Mucosa of rectum (tissue), 2 donors: ENCODE measurements at regions not wholly inside any gene's neighbourhood (a gene's known extent, or its start where the extent isn't known, plus 50 kb on each side); places are given as distances from the start of the nearest gene placed in this dataset.

ENCODE experiments used
- H3K27ac ChIP-seq, 2 donors: one replicate each; pipeline ENCODE4 v1.7.0; 2013; ENCODE audit warnings: inconsistent platforms in 2 of 2, low read depth in 2 of 2, low read length in 2 of 2
- H3K27me3 ChIP-seq, 2 donors: one replicate each; pipeline ENCODE4 v1.7.0; 2013; ENCODE audit warnings: low read length in 2 of 2; ENCODE audit not compliant: control insufficient read depth in 2 of 2, insufficient read depth in 2 of 2
- H3K36me3 ChIP-seq, 2 donors: one replicate each; pipeline ENCODE4 v1.7.0; 2013; ENCODE audit warnings: low read length in 2 of 2; ENCODE audit not compliant: control insufficient read depth in 2 of 2, insufficient read depth in 2 of 2
- H3K4me1 ChIP-seq, 2 donors: one replicate each; pipeline ENCODE4 v1.7.0; 2013; ENCODE audit warnings: low read length in 2 of 2, mild to moderate bottlenecking in 1 of 2; ENCODE audit not compliant: control insufficient read depth in 2 of 2, insufficient read depth in 2 of 2
- H3K4me3 ChIP-seq, 2 donors: one replicate each; pipeline ENCODE4 v1.7.0; 2013; ENCODE audit warnings: low read length in 2 of 2
- H3K9ac ChIP-seq, 2 donors: one replicate each; pipeline ENCODE4 v1.7.0; 2013; ENCODE audit warnings: low read length in 2 of 2, low read depth in 1 of 2, mild to moderate bottlenecking in 1 of 2
- H3K9me3 ChIP-seq, 2 donors: one replicate each; pipeline ENCODE4 v1.7.0; 2013; ENCODE audit warnings: low read length in 2 of 2; ENCODE audit not compliant: control insufficient read depth in 2 of 2
- donor health status: healthy.
- donor health status: Normal muscosa, but diverticular disease.

- Histone ChIP-seq H3K9me3 (no peaks in the 10 kb centered on the region), H3K4me3 (no peak overlapping the region), H3K27me3 (no peaks in the 10 kb centered on the region), H3K9ac (no peak overlapping the region), H3K27ac (no peak overlapping the region), H3K36me3 (no peaks in the 10 kb centered on the region), H3K4me1 (no peaks in the 10 kb centered on the region)
These were observed 573.5 kb downstream of the TNS3 start for GRCh38 chr7:47008461-47008860.

GRCh38 chr7:47007471-47007870 lies 574.4 kb downstream of the TNS3 start:
- Histone ChIP-seq H3K9me3 (no peaks in the 10 kb centered on the region), H3K4me3 (no peak overlapping the region), H3K27me3 (no peaks in the 10 kb centered on the region), H3K9ac (no peak overlapping the region), H3K4me1 (no peaks in the 10 kb centered on the region), H3K36me3 (no peaks in the 10 kb centered on the region), H3K27ac (no peak overlapping the region)

- Histone ChIP-seq H3K4me3 (no peak overlapping the region), H3K27ac (no peak overlapping the region), H3K27me3 (peaks cover 0 to 2% of the 10 kb centered on the region in 2 donors), H3K9me3 (no peaks in the 10 kb centered on the region), H3K9ac (no peak overlapping the region), H3K4me1 (no peaks in the 10 kb centered on the region), H3K36me3 (no peaks in the 10 kb centered on the region)
These were observed 581.4 kb downstream of the TNS3 start for GRCh38 chr7:47000561-47000960.

- no peaks in the 10 kb centered on the region for H3K36me3 ChIP-seq
- H3K9ac ChIP-seq: no peak overlapping the region
- H3K27me3 ChIP-seq: peaks cover 0 to 2% of the 10 kb centered on the region in 2 donors
- no peaks in the 10 kb centered on the region for H3K4me1 ChIP-seq
- H3K9me3 ChIP-seq: no peaks in the 10 kb centered on the region
- H3K27ac ChIP-seq: no peak overlapping the region
- no peak overlapping the region for H3K4me3 ChIP-seq
These were observed 582.0 kb downstream of the TNS3 start for GRCh38 chr7:46999866-47000265.

GRCh38 chr7:46996972-46997371 lies 584.9 kb downstream of the TNS3 start:
- Histone ChIP-seq H3K36me3 (no peaks in the 10 kb centered on the region), H3K27me3 (peaks cover 0 to 2% of the 10 kb centered on the region in 2 donors), H3K27ac (no peak overlapping the region), H3K4me3 (no peak overlapping the region), H3K9ac (no peak overlapping the region), H3K4me1 (no peaks in the 10 kb centered on the region), H3K9me3 (no peaks in the 10 kb centered on the region)

GRCh38 chr7:46993396-46993795 lies 588.5 kb downstream of the TNS3 start:
- H3K4me1 ChIP-seq: no peaks in the 10 kb centered on the region
- H3K4me3 ChIP-seq: no peak overlapping the region
- no peak overlapping the region for H3K9ac ChIP-seq
- H3K36me3 ChIP-seq: no peaks in the 10 kb centered on the region
- H3K27me3 ChIP-seq: no peaks in the 10 kb centered on the region
- no peaks in the 10 kb centered on the region for H3K9me3 ChIP-seq
- no peak overlapping the region for H3K27ac ChIP-seq

- Histone ChIP-seq H3K4me1 (no peaks in the 10 kb centered on the region), H3K27me3 (no peaks in the 10 kb centered on the region), H3K9ac (no peak overlapping the region), H3K27ac (no peak overlapping the region), H3K36me3 (no peaks in the 10 kb centered on the region), H3K4me3 (no peak overlapping the region), H3K9me3 (no peaks in the 10 kb centered on the region)
These were observed 591.1 kb downstream of the TNS3 start for GRCh38 chr7:46990761-46991160.

GRCh38 chr7:46989247-46989646 lies 592.7 kb downstream of the TNS3 start:
- Histone ChIP-seq H3K4me1 (no peaks in the 10 kb centered on the region), H3K27ac (no peak overlapping the region), H3K9ac (no peak overlapping the region), H3K9me3 (no peaks in the 10 kb centered on the region), H3K36me3 (no peaks in the 10 kb centered on the region), H3K4me3 (no peak overlapping the region), H3K27me3 (no peaks in the 10 kb centered on the region)

- Histone ChIP-seq H3K9ac (no peak overlapping the region), H3K27ac (no peak overlapping the region), H3K4me1 (no peaks in the 10 kb centered on the region), H3K27me3 (no peaks in the 10 kb centered on the region), H3K4me3 (no peak overlapping the region), H3K9me3 (no peaks in the 10 kb centered on the region), H3K36me3 (no peaks in the 10 kb centered on the region)
These were observed 599.0 kb downstream of the TNS3 start for GRCh38 chr7:46982928-46983327.

- Histone ChIP-seq H3K27me3 (no peaks in the 10 kb centered on the region), H3K27ac (no peak overlapping the region), H3K36me3 (no peaks in the 10 kb centered on the region), H3K4me3 (no peak overlapping the region), H3K4me1 (no peaks in the 10 kb centered on the region), H3K9ac (no peak overlapping the region), H3K9me3 (no peaks in the 10 kb centered on the region)
These were observed 602.5 kb downstream of the TNS3 start for GRCh38 chr7:46979439-46979838.

- H3K4me3 ChIP-seq: no peak overlapping the region
- H3K9me3 ChIP-seq: no peaks in the 10 kb centered on the region
- no peak overlapping the region for H3K27ac ChIP-seq
- H3K27me3 ChIP-seq: no peaks in the 10 kb centered on the region
- H3K4me1 ChIP-seq: no peaks in the 10 kb centered on the region
- no peak overlapping the region for H3K9ac ChIP-seq
- H3K36me3 ChIP-seq: no peaks in the 10 kb centered on the region
These were observed 606.4 kb downstream of the TNS3 start for GRCh38 chr7:46975493-46975892.
